Type B pancreatic cell (in vitro differentiated cells): ENCODE measurements at regions not wholly inside any gene's neighbourhood (a gene's known extent, or its start where the extent isn't known, plus 50 kb on each side); places are given as distances from the start of the nearest gene placed in this dataset.

Experiments used
- DNase-seq: peaks from one replicate; pipeline ENCODE4 v3.0.0; 2021; ENCODE audit warnings: mixed read lengths; ENCODE audit not compliant: unreplicated experiment; ENCODE audit errors: extremely low spot score
- H3K27ac Mint-ChIP-seq: 2 replicates; pipeline ENCODE4 v1.8.0; 2021; ENCODE audit warnings: mild to moderate bottlenecking, mixed read lengths
- H3K27me3 Mint-ChIP-seq: 2 replicates; pipeline ENCODE4 v1.8.0; 2021; ENCODE audit warnings: mixed read lengths
- H3K36me3 Mint-ChIP-seq: 2 replicates; pipeline ENCODE4 v1.8.0; 2021; ENCODE audit warnings: mixed read lengths
- H3K4me1 Mint-ChIP-seq: one replicate; pipeline ENCODE4 v1.8.0; 2021; ENCODE audit warnings: mixed read lengths; ENCODE audit not compliant: unreplicated experiment
- H3K4me3 Mint-ChIP-seq: 2 replicates; pipeline ENCODE4 v1.8.0; 2021; ENCODE audit warnings: mild to moderate bottlenecking, mixed read lengths
- H3K9me3 Mint-ChIP-seq: 2 replicates; pipeline ENCODE4 v1.8.0; 2021; ENCODE audit warnings: mixed read lengths
- CTCF ChIP-seq: fragments of 200-600 bp; sonication (generic); conservative IDR thresholded peaks from 2 replicates; pipeline ENCODE4 v1.5.0; 2021; ENCODE audit warnings: antibody characterized with exemption, mild to moderate bottlenecking

- peaks cover 5% of the 10 kb centered on the region for H3K9me3 Mint-ChIP-seq
- peaks cover 15% of the 10 kb centered on the region for H3K27me3 Mint-ChIP-seq
- peaks cover 4% of the 10 kb centered on the region for H3K4me1 Mint-ChIP-seq
- TF ChIP-seq CTCF: no peak
- H3K36me3 Mint-ChIP-seq: no peaks in the 10 kb centered on the region
- no peak overlapping the region for H3K27ac Mint-ChIP-seq
- H3K4me3 Mint-ChIP-seq: no peak overlapping the region
- DNase-seq: no peak
Measured at GRCh38 chr1:239657291-239657690, 270.9 kb downstream of the CHRM3 start.

- Mint-ChIP-seq H3K27me3 (peaks cover 21% of the 10 kb centered on the region), H3K9me3 (peaks cover 7% of the 10 kb centered on the region), H3K4me1 (peaks cover 4% of the 10 kb centered on the region), H3K36me3 (no peaks in the 10 kb centered on the region), H3K27ac (no peak overlapping the region), H3K4me3 (no peak overlapping the region)
- TF ChIP-seq CTCF: no peak
- no peak for DNase-seq
Measured at GRCh38 chr1:239662950-239663349, 276.6 kb downstream of the CHRM3 start.

GRCh38 chr1:239672256-239672655 lies 285.9 kb downstream of the CHRM3 start:
- H3K4me1 Mint-ChIP-seq: peaks cover 6% of the 10 kb centered on the region
- H3K36me3 Mint-ChIP-seq: no peaks in the 10 kb centered on the region
- H3K9me3 Mint-ChIP-seq: no peaks in the 10 kb centered on the region
- H3K27me3 Mint-ChIP-seq: peaks cover 17% of the 10 kb centered on the region
- no peak overlapping the region for H3K4me3 Mint-ChIP-seq
- DNase-seq: no peak
- no peak for TF ChIP-seq CTCF
- no peak overlapping the region for H3K27ac Mint-ChIP-seq

GRCh38 chr1:239675735-239676134 lies 289.4 kb downstream of the CHRM3 start:
- Mint-ChIP-seq H3K27ac (no peak overlapping the region), H3K4me1 (peaks cover 6% of the 10 kb centered on the region), H3K9me3 (no peaks in the 10 kb centered on the region), H3K27me3 (peaks cover 9% of the 10 kb centered on the region), H3K4me3 (no peak overlapping the region), H3K36me3 (no peaks in the 10 kb centered on the region)
- no peak for DNase-seq
- TF ChIP-seq CTCF: no peak

- TF ChIP-seq CTCF: peak; percentile 50
- Mint-ChIP-seq H3K27ac (no peak overlapping the region), H3K27me3 (peaks cover 9% of the 10 kb centered on the region), H3K9me3 (no peaks in the 10 kb centered on the region), H3K4me3 (no peak overlapping the region), H3K4me1 (peaks cover 6% of the 10 kb centered on the region), H3K36me3 (no peaks in the 10 kb centered on the region)
- DNase-seq: no peak
Measured at GRCh38 chr1:239676522-239677273, 290.3 kb downstream of the CHRM3 start.
